ENCODE measurements at regions not wholly inside any gene's neighbourhood (a gene's known extent, or its start where the extent isn't known, plus 50 kb on each side); places are given as distances from the start of the nearest gene placed in this dataset.

DNA sequence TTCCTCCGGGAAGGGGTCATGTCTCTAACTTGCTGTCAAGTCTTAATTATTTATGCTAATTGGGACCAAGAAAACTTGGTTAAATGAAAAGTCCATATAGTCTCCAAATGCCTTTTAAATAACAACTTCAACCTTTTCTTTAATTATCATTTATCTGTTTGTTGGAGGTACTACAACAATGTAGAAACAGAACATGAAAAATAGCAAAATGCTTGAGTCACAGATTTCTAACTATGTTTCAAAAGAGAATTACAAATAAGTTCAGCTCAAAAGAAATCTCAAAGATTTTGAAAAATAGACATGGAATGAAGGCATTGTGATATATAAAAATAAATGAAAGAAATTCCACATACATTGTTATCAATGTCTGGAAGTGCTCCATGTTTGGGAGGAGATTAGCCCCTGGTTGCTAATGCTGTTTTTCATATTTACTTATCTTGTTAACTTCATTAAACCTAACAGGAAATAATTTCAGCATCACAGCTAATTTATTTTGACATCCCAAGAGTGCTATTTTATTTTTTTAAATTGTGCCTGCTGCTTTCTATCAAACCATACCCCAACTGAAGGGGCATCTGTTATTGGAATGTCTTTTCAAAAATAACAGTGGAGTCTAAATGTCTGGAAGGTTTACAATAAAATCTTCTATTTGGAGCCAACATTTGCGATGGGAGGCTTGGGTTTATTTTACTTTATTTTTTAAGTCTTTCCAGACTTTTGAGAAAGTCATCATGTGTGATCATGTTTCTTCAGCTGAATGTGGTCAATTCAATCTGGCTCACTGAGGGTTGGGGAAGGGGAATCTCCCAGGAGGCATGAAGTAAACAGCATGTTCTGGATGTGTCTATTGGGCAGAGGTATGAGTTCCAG is 53.1 kb upstream of the ANKRD55 start:
- no peak for DNase-seq

DNA sequence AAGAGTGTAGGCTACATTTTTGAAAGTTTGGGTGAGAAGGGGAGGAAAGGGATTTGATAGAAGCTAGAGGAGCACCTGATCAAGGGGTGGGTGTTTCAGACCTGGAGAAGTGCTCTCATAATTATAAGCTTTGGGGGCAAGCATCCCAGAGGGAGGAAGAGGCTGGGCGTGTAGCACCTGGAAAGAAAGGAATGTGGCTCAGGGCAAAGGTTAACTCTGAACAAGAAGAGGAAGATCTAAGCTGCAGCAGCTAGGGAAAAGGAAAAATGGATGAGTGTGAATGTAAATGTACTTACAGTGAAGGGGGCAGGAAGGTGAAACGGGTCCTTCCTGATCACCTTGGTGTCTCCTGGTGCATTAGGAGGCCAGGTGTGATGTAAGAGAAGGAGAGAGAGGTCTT is 49.8 kb upstream of the ANKRD55 start:
- DNase-seq = no peak
